ENCODE measurements at regions not wholly inside any gene's neighbourhood (a gene's known extent, or its start where the extent isn't known, plus 50 kb on each side); places are given as distances from the start of the nearest gene placed in this dataset.

DNA sequence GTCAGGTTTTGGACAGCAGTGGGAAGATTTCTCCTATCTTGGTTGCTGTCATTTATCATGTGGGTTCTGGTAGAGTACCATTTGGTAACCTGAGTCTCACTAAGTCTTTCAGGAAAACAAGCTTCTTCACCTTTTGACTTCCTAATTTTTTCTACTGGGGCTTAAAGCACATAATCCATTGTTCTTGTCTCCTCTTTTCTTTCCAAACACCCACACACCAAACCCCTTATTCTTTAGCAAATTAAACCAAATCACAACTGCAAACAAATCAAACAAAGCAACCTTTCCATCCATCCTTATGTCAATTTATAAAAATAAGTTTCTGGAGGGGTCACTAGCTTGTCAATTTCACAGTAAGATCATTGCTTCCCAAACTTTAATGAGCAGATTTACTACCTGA is 84.1 kb downstream of the ATP23 start:
- TF ChIP-seq RFX5 (IDR thresholded peaks at IDR 0.05; ENCODE audit: low read depth, low read length) (no peak), CEBPB (IDR thresholded peaks at IDR 0.05; ENCODE audit: low read depth, low read length) (no peak), RAD21 (IDR thresholded peaks at IDR 0.05; ENCODE audit: low read length) (no peak), RCOR1 (IDR thresholded peaks at IDR 0.05; ENCODE audit: insufficient replicate concordance, low read length) (no peak), MAZ (IDR thresholded peaks at IDR 0.05; ENCODE audit: borderline replicate concordance, low read depth, low read length) (no peak), NFE2L2 (IDR thresholded peaks at IDR 0.05; ENCODE audit: low read depth, low read length) (no peak), MAFK (IDR thresholded peaks at IDR 0.05; ENCODE audit: low read depth, low read length) (no peak), CHD1 (IDR thresholded peaks at IDR 0.05; ENCODE audit: low read depth, low read length) (no peak)
- TF ChIP-seq, protein P1, sequence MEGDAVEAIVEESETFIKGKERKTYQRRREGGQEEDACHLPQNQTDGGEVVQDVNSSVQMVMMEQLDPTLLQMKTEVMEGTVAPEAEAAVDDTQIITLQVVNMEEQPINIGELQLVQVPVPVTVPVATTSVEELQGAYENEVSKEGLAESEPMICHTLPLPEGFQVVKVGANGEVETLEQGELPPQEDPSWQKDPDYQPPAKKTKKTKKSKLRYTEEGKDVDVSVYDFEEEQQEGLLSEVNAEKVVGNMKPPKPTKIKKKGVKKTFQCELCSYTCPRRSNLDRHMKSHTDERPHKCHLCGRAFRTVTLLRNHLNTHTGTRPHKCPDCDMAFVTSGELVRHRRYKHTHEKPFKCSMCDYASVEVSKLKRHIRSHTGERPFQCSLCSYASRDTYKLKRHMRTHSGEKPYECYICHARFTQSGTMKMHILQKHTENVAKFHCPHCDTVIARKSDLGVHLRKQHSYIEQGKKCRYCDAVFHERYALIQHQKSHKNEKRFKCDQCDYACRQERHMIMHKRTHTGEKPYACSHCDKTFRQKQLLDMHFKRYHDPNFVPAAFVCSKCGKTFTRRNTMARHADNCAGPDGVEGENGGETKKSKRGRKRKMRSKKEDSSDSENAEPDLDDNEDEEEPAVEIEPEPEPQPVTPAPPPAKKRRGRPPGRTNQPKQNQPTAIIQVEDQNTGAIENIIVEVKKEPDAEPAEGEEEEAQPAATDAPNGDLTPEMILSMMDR (conservative IDR thresholded peaks at IDR 0.05; ENCODE audit: low read depth, low read length), result no peak
- H3K27me3 ChIP-seq (ENCODE audit: control insufficient read depth, insufficient read depth, low read length), result no peaks in the 10 kb centered on the region
- intact Hi-C loops (cut with micrococcal nuclease) (no loop called here), in situ Hi-C loops (cut with MboI; ENCODE audit: low sequenced_read_pairs) (no loop called here), dilution Hi-C loops (cut with HindIII; ENCODE audit: low sequenced_read_pairs, unreplicated experiment) (no loop called here)
- no peak overlapping the region for H4K5ac ChIP-seq (ENCODE audit: low read depth, low read length)
- CTCF ChIA-PET, result no interaction called here
- H3K23ac ChIP-seq (ENCODE audit: low read depth, low read length), result no peak overlapping the region
- H3K27ac ChIP-seq (ENCODE audit: insufficient read depth, low read length), result no peak overlapping the region
- no peaks in the 10 kb centered on the region; the same call in 1 of the 2 replicates for H3K4me1 ChIP-seq (ENCODE audit: control insufficient read depth, insufficient read depth, low read length)
- BruUV-seq (replicated peaks), result no TSS peak
- POLR2A ChIA-PET (ENCODE audit: unreplicated experiment), result no interaction called here
- H2BK20ac ChIP-seq (ENCODE audit: low read depth, low read length), result no peak overlapping the region
- ATAC-seq (ENCODE audit: low read depth), result no peak
- H2BK5ac ChIP-seq (ENCODE audit: low read depth, low read length, poor library complexity, severe bottlenecking), result no peak overlapping the region
- no peak overlapping the region for H2AFZ ChIP-seq (replicated peaks; ENCODE audit: low read length, poor library complexity)
- H3K56ac ChIP-seq (ENCODE audit: extremely low read depth, insufficient read depth, low read length), result no peak overlapping the region
- H3K4me3 ChIP-seq (ENCODE audit: insufficient read depth, low read depth, low read length), result no peak overlapping the region
- H3K9me3 ChIP-seq (ENCODE audit: control insufficient read depth, insufficient read depth, low read length), result no peaks in the 10 kb centered on the region
- H4K8ac ChIP-seq (ENCODE audit: low read depth in 2 of 2, low read length in 2 of 2), result no peak overlapping the region
- no peak overlapping the region for H4K91ac ChIP-seq (ENCODE audit: insufficient read depth, low read depth, low read length)
- no peak overlapping the region for H2BK15ac ChIP-seq (ENCODE audit: low read depth, low read length)
- H3K4me2 ChIP-seq (ENCODE audit: low read depth, low read length), result no peak overlapping the region
- H2AK5ac ChIP-seq (ENCODE audit: low read depth, low read length), result no peak overlapping the region
- no peak overlapping the region for H3K9ac ChIP-seq (ENCODE audit: low read depth, low read length)
- no peaks in the 10 kb centered on the region for H4K20me1 ChIP-seq (ENCODE audit: insufficient read depth, low read length)
- no peaks in the 10 kb centered on the region for H3K9me1 ChIP-seq (ENCODE audit: insufficient read depth, low read length)
- no peak overlapping the region for H3K4ac ChIP-seq (ENCODE audit: low read depth, low read length)
- no peak overlapping the region for H2AK9ac ChIP-seq (replicated peaks; ENCODE audit: low read depth, low read length, poor library complexity)
- no peak overlapping the region for H3K14ac ChIP-seq (replicated peaks; ENCODE audit: low read depth, low read length)
- no peak overlapping the region for H2BK120ac ChIP-seq (ENCODE audit: low read depth, low read length)
- H3K18ac ChIP-seq (ENCODE audit: low read depth, low read length), result no peak overlapping the region
- no peaks in the 10 kb centered on the region for H3K79me1 ChIP-seq (ENCODE audit: low read depth in 1 of 2, low read length in 2 of 2)
- H3K36me3 ChIP-seq (ENCODE audit: control insufficient read depth, insufficient read depth, low read length), result no peaks in the 10 kb centered on the region
- DNase-seq, result no peak
